ENCODE measurements at regions not wholly inside any gene's neighbourhood (a gene's known extent, or its start where the extent isn't known, plus 50 kb on each side); places are given as distances from the start of the nearest gene placed in this dataset.

GRCh38 chr3:194201953-194202666 lies 66.2 kb downstream of the HES1 start:
- Histone ChIP-seq H2AFZ (ENCODE audit: low read length) (no peak overlapping the region), H3K4me1 (ENCODE audit: insufficient read depth, low read length, poor library complexity, severe bottlenecking) (peaks cover 42% of the 10 kb centered on the region), H3K4me2 (ENCODE audit: low read depth, low read length, poor library complexity, severe bottlenecking) (peak overlapping the region; percentile 99), H3K9me3 (ENCODE audit: insufficient read depth, low read depth, low read length) (no peaks in the 10 kb centered on the region), H3K9me2 (replicated peaks; ENCODE audit: low read depth, low read length) (no peaks in the 10 kb centered on the region), H4K20me1 (ENCODE audit: insufficient read depth, low read length, poor library complexity, severe bottlenecking) (no peaks in the 10 kb centered on the region), H3K36me3 (ENCODE audit: insufficient read depth, low read length) (no peaks in the 10 kb centered on the region), H3K4me3 (ENCODE audit: low read length, poor library complexity, severe bottlenecking) (no peak overlapping the region), H3K79me2 (ENCODE audit: insufficient read depth, low read length) (peaks cover 11% of the 10 kb centered on the region), H3K27me3 (ENCODE audit: insufficient read depth, low read length, poor library complexity, severe bottlenecking) (no peaks in the 10 kb centered on the region), H3K9ac (ENCODE audit: low read depth, low read length, poor library complexity, severe bottlenecking) (peak overlapping the region; percentile 85), H3F3A (ENCODE audit: low read depth) (0 out of 2 replicates have a peak, but pooled peaks cover 11% of the 10 kb centered on the region)
- TF ChIP-seq CTCF (conservative IDR thresholded peaks at IDR 0.05; ENCODE audit: low read length), result no peak
- no peak for TF ChIP-seq EZH2phosphoT487 (IDR thresholded peaks at IDR 0.05; ENCODE audit: borderline replicate concordance)

GRCh38 chr3:194203482-194204041 lies 67.6 kb downstream of the HES1 start:
- Histone ChIP-seq H3K9me2 (replicated peaks; ENCODE audit: low read depth, low read length) (no peaks in the 10 kb centered on the region), H3K4me1 (ENCODE audit: insufficient read depth, low read length, poor library complexity, severe bottlenecking) (peaks cover 44% of the 10 kb centered on the region), H3K9ac (ENCODE audit: low read depth, low read length, poor library complexity, severe bottlenecking) (peak overlapping the region; percentile 85), H3K4me3 (ENCODE audit: low read length, poor library complexity, severe bottlenecking) (peak overlapping the region; percentile 77), H3K79me2 (ENCODE audit: insufficient read depth, low read length) (peaks cover 18% of the 10 kb centered on the region), H3F3A (ENCODE audit: low read depth) (0 out of 2 replicates have a peak, but pooled peaks cover 11% of the 10 kb centered on the region), H4K20me1 (ENCODE audit: insufficient read depth, low read length, poor library complexity, severe bottlenecking) (no peaks in the 10 kb centered on the region), H3K36me3 (ENCODE audit: insufficient read depth, low read length) (no peaks in the 10 kb centered on the region), H3K4me2 (ENCODE audit: low read depth, low read length, poor library complexity, severe bottlenecking) (peak overlapping the region; percentile 99), H3K27me3 (ENCODE audit: insufficient read depth, low read length, poor library complexity, severe bottlenecking) (no peaks in the 10 kb centered on the region), H2AFZ (ENCODE audit: low read length) (peak overlapping the region; percentile 76), H3K9me3 (ENCODE audit: insufficient read depth, low read depth, low read length) (no peaks in the 10 kb centered on the region)
- TF ChIP-seq CTCF (conservative IDR thresholded peaks at IDR 0.05; ENCODE audit: low read length) (0 out of 2 replicates have a peak, but pooled peaks have one; percentile 28), EZH2phosphoT487 (IDR thresholded peaks at IDR 0.05; ENCODE audit: borderline replicate concordance) (no peak)

DNA sequence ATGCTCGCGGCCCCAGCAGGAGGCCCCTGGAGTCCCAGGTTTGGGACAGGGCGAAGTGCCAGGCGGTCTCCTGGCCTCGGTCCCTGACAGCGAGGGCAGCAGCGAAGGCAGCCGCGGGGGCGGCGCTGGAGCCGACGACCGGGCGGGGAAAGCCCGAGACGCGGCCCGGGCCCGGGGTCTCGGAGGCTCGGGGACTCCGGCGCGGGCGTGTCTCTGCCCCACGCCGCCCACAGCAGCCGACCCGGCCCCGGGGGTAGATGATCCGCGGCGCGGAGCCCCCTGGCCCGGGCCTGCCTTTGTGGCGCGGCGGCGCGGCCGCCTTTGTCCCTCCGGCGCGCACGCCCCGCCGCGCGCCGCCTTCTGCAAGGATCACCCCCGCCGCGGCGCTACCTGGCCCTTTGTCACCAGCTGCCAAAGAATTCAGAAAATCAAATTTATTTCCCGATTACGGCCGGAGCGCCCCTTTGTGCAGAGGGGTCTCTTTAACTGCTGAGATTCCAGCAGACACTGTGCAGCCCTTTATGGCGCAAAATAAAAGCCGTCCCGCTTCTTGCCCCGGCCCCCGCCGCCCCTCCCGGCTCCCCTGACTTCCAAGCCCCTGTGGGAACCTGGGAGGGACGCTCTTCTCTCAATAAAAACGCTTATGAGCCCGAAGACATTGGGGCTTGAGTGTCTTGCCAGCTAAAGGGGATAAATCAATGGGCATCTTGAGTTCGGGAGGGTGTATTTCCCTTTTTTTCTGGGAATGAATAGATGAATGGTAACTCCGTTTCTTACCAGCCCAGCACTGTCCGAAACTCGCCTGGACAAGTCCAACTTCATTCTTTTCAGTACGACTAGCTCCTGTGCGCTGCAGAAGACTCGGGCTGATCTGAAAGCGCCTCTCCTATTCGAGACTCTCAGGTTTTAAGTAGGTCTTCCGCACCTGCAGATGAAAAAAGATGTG lies 68.4 kb downstream of the HES1 start:
- Histone ChIP-seq H3K79me2 (ENCODE audit: insufficient read depth, low read length) (peaks cover 18% of the 10 kb centered on the region), H3K27me3 (ENCODE audit: insufficient read depth, low read length, poor library complexity, severe bottlenecking) (no peaks in the 10 kb centered on the region), H3F3A (ENCODE audit: low read depth) (0 out of 2 replicates have a peak, but pooled peaks cover 11% of the 10 kb centered on the region), H2AFZ (ENCODE audit: low read length) (peak overlapping the region; percentile 76), H3K9ac (ENCODE audit: low read depth, low read length, poor library complexity, severe bottlenecking) (peak overlapping the region; percentile 85), H3K4me3 (ENCODE audit: low read length, poor library complexity, severe bottlenecking) (peak overlapping the region; percentile 77), H3K4me2 (ENCODE audit: low read depth, low read length, poor library complexity, severe bottlenecking) (peak overlapping the region; percentile 99), H3K9me2 (replicated peaks; ENCODE audit: low read depth, low read length) (no peaks in the 10 kb centered on the region), H4K20me1 (ENCODE audit: insufficient read depth, low read length, poor library complexity, severe bottlenecking) (no peaks in the 10 kb centered on the region), H3K9me3 (ENCODE audit: insufficient read depth, low read depth, low read length) (no peaks in the 10 kb centered on the region), H3K4me1 (ENCODE audit: insufficient read depth, low read length, poor library complexity, severe bottlenecking) (peaks cover 49% of the 10 kb centered on the region), H3K36me3 (ENCODE audit: insufficient read depth, low read length) (no peaks in the 10 kb centered on the region)
- TF ChIP-seq EZH2phosphoT487 (IDR thresholded peaks at IDR 0.05; ENCODE audit: borderline replicate concordance), result no peak

Data from Loucy (cell line).